Stomach (tissue), 8 donors: ENCODE measurements at regions not wholly inside any gene's neighbourhood (a gene's known extent, or its start where the extent isn't known, plus 50 kb on each side); places are given as distances from the start of the nearest gene placed in this dataset.

Source experiments
- DNase-seq, 2 donors: peaks; one replicate each; pipeline versions ENCODE4 v3.0.0 to v3.0.0-alpha.2; 2013 to 2019
- H3K27ac ChIP-seq, 5 donors: fragments of 200-600 bp in 4 of 5; sonication (generic) in 4 of 5; one replicate each; pipeline ENCODE4 v1.5.1; 2013 to 2019; ENCODE audit warnings: mild to moderate bottlenecking in 1 of 5, moderate library complexity in 1 of 5
- H3K27me3 ChIP-seq, 3 donors: fragments of 200-600 bp; sonication (generic); one replicate each; pipeline ENCODE4 v1.5.1; 2017 to 2019; ENCODE audit warnings: mixed run types in 1 of 3
- H3K36me3 ChIP-seq, 4 donors: fragments of 200-600 bp; sonication (generic); 1 replicate in 3 of 4; 2 replicates in 1 of 4; pipeline ENCODE4 v1.5.1; 2016 to 2019
- H3K4me1 ChIP-seq, 4 donors: fragments of 200-600 bp; sonication (generic); one replicate each; pipeline ENCODE4 v1.5.1; 2016 to 2019
- H3K4me3 ChIP-seq, 4 donors: fragments of 200-600 bp; sonication (generic) in 3 of 4; one replicate each; pipeline ENCODE4 v1.5.1; 2016 to 2019; ENCODE audit warnings: mild to moderate bottlenecking in 1 of 4
- H3K9me3 ChIP-seq, 4 donors: fragments of 200-600 bp; sonication (generic); one replicate each; pipeline ENCODE4 v1.5.1; 2016 to 2019
- EP300 ChIP-seq: sonication (generic); formaldehyde crosslinking; IDR thresholded peaks from one replicate; pipeline ENCODE4 v1.6.1; 2017; ENCODE audit warnings: antibody characterized with exemption
- POLR2A ChIP-seq, 4 donors: fragments of 450-650 bp; IDR thresholded peaks; one replicate each; pipeline ENCODE4 v1.6.1; 2016; ENCODE audit warnings: antibody characterized with exemption in 4 of 4, control low read depth in 2 of 4, mild to moderate bottlenecking in 1 of 4, moderate library complexity in 1 of 4
- POLR2AphosphoS5 ChIP-seq, 3 donors: sonication (generic); formaldehyde crosslinking; IDR thresholded peaks; one replicate each; pipeline ENCODE4 v1.6.1; 2016; ENCODE audit warnings: antibody characterized with exemption in 3 of 3
- WGBS, 5 donors: extraction: QIAGEN DNeasy Blood & Tissue Kit in 3 of 5; methylation state at CpG; one replicate each; pipeline versions ENCODE4 v1.1.5 to v1.1.7; 2013 to 2018; 5-methylcytosine and 5-hydroxymethylcytosine counted together
- intact Hi-C: fragments of 100-400 bp; cut with DNase I; formaldehyde crosslinking; loops from one replicate; pipeline ENCODE4 v1.15.1; 2023; ENCODE audit warnings: low total_unique reads
- TF ChIP-seq, protein P1 (sequence below), 7 experiments: fragments of 450-650 bp in 4 of 7; fragments of 200-600 bp in 3 of 7; sonication (generic) in 3 of 7; IDR thresholded peaks; one replicate each; pipeline ENCODE4 v1.5.1; 2016 to 2019; ENCODE audit warnings: antibody characterized with exemption in 7 of 7, control low read depth in 2 of 7, mild to moderate bottlenecking in 1 of 7
- donor health status: healthy with polysubstance abuse.
- donor health status: Bipolar disorder and iron deficiency.
- donor health status: healthy.

DNA sequence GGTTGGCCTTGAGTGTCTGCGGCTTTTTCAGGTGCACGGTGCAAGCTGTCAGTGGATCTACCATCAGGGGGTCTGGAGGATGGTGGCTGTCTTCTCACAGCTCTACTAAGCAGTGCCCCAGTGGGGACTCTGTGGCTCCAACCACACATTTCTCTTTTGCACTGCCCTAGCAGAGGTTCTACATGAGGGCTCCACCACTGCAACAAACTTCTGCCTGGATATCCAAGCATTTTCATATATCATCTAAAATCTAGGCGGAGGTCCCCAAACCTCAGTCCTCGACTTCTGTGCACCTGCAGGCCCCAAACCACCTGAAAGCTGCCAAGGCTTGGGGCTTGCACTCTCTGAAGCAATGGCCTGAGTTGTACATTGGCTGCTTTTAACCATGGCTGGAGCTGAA lies 601.5 kb downstream of the MTRR start:
- TF ChIP-seq POLR2AphosphoS5 (IDR thresholded peaks at IDR 0.05) = no peak
- no peak for TF ChIP-seq EP300
- TF ChIP-seq, protein P1, sequence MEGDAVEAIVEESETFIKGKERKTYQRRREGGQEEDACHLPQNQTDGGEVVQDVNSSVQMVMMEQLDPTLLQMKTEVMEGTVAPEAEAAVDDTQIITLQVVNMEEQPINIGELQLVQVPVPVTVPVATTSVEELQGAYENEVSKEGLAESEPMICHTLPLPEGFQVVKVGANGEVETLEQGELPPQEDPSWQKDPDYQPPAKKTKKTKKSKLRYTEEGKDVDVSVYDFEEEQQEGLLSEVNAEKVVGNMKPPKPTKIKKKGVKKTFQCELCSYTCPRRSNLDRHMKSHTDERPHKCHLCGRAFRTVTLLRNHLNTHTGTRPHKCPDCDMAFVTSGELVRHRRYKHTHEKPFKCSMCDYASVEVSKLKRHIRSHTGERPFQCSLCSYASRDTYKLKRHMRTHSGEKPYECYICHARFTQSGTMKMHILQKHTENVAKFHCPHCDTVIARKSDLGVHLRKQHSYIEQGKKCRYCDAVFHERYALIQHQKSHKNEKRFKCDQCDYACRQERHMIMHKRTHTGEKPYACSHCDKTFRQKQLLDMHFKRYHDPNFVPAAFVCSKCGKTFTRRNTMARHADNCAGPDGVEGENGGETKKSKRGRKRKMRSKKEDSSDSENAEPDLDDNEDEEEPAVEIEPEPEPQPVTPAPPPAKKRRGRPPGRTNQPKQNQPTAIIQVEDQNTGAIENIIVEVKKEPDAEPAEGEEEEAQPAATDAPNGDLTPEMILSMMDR (IDR thresholded peaks at IDR 0.05) = no peak
- no peak for TF ChIP-seq POLR2A (IDR thresholded peaks at IDR 0.05)
- no peak overlapping the region for H3K4me3 ChIP-seq
- no peak overlapping the region for H3K27ac ChIP-seq
- WGBS, 5 donors = 73 to 88% (median 85%) methylated on average over 4 of the region's 4 CpGs
- DNase-seq = no peak
- no peaks in the 10 kb centered on the region for H3K4me1 ChIP-seq
- no peaks in the 10 kb centered on the region for H3K27me3 ChIP-seq
- H3K9me3 ChIP-seq = peaks cover 0 to 16% (median 10%) of the 10 kb centered on the region in 4 donors
- H3K36me3 ChIP-seq = no peaks in the 10 kb centered on the region
- intact Hi-C loops = no loop called here

DNA sequence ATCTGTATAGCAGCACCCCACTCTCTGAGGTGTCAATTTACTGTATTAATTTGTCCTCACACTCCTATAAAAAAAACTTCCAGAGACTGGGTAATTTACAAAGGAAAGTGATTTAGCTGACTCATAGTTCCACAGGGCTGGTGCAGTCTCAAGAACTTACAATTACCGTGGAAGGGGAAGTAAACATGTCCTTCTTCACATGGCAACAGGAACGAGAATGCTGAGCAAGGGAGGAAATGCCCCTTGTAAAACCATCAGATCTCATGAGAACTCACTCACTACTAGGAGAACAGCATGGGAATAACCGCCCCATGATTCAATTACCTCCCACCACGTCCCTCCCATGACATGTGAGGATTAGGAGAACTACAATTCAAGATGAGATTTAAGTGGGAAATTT lies 602.6 kb downstream of the MTRR start:
- no peaks in the 10 kb centered on the region for H3K27me3 ChIP-seq
- no peaks in the 10 kb centered on the region for H3K4me1 ChIP-seq
- no peak overlapping the region for H3K27ac ChIP-seq
- TF ChIP-seq, protein P1 (IDR thresholded peaks at IDR 0.05) = no peak
- TF ChIP-seq EP300 (no peak), POLR2A (IDR thresholded peaks at IDR 0.05) (no peak), POLR2AphosphoS5 (IDR thresholded peaks at IDR 0.05) (no peak)
- no peak overlapping the region for H3K4me3 ChIP-seq
- DNase-seq = no peak
- H3K9me3 ChIP-seq = peaks cover 0 to 16% (median 10%) of the 10 kb centered on the region in 4 donors
- no peaks in the 10 kb centered on the region for H3K36me3 ChIP-seq
- WGBS, 5 donors = 66 to 82% (median 70%) methylated on average over 4 of the region's 4 CpGs
- intact Hi-C loops = no loop called here

DNA sequence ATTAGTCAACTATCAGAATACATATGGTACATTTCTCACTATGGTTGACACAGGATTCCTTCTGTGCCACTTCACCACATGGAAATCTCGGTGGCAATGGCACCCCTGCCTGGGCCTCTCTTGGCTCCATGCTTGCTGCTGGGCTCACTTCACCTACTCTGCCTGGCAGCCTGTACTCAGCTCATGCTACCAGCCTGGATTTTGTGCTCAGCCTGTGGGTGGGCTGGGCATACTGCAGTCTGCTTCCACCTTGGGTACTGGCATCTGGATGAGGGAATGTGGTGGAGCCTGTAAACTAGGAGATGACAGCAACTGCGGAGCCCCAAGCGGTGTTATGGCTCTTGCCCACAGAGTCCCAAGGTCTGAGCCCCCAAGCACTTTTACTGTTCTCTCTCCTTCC lies 604.1 kb downstream of the MTRR start:
- intact Hi-C loops = no loop called here
- Histone ChIP-seq H3K9me3 (peaks cover 0 to 16% (median 10%) of the 10 kb centered on the region in 4 donors), H3K36me3 (no peaks in the 10 kb centered on the region), H3K4me3 (no peak overlapping the region), H3K4me1 (no peaks in the 10 kb centered on the region), H3K27ac (no peak overlapping the region), H3K27me3 (no peaks in the 10 kb centered on the region)
- no peak for DNase-seq
- WGBS, 5 donors = 77 to 99% (median 88%) methylated on average over 3 of the region's 3 CpGs
- TF ChIP-seq, protein P1 (IDR thresholded peaks at IDR 0.05) = no peak
- TF ChIP-seq EP300 (no peak), POLR2AphosphoS5 (IDR thresholded peaks at IDR 0.05) (no peak), POLR2A (IDR thresholded peaks at IDR 0.05) (no peak)

DNA sequence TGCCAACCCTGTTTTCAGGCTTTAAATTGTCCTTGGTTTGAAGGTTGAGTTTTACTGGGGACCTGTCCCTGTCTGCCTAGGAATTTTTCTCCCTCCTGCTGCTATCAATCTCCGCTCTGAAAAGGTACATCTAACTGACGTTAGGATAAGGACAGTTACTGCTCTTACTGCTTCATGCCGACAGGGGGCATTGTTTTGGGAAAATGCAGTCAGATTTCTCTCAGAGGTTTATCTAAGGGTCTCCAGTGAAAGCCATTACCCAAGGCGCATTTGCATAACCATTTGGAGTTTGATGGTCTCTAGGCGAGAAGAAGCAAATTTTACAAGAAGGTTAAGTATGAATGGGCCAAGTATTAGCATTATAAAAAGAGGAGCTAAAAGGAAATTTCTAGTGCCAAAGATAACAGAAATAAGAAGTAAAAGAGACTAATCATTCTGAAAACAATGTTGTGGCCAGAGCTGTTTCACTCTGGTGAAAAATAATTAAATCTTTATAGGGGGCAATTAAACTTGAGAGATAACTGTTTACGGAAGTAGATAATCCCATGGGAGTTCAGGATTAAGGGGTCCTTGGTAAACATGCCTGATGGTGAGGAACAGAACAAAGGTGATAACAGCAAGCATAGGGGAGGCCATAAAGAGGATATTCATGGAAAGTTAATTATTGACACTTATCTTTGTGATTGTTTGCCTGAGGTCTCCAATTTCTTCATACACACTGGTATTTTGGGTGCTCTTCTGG lies 605.0 kb downstream of the MTRR start:
- intact Hi-C loops = no loop called here
- H3K27me3 ChIP-seq = no peaks in the 10 kb centered on the region
- H3K4me1 ChIP-seq = no peaks in the 10 kb centered on the region
- no peak overlapping the region for H3K4me3 ChIP-seq
- peaks cover 0 to 16% (median 10%) of the 10 kb centered on the region in 4 donors for H3K9me3 ChIP-seq
- no peak overlapping the region for H3K27ac ChIP-seq
- 77 to 83% (median 81%) methylated on average over 6 of the region's 6 CpGs for WGBS, 5 donors
- DNase-seq = no peak
- no peak for TF ChIP-seq EP300
- TF ChIP-seq, protein P1 (IDR thresholded peaks at IDR 0.05) = no peak
- TF ChIP-seq POLR2AphosphoS5 (IDR thresholded peaks at IDR 0.05) = no peak
- TF ChIP-seq POLR2A (IDR thresholded peaks at IDR 0.05) = no peak
- H3K36me3 ChIP-seq = no peaks in the 10 kb centered on the region
